Testis (tissue), 2 donors: ENCODE measurements at regions not wholly inside any gene's neighbourhood (a gene's known extent, or its start where the extent isn't known, plus 50 kb on each side); places are given as distances from the start of the nearest gene placed in this dataset.

Experiments used
- POLR2A ChIP-seq: fragments of 450-650 bp; IDR thresholded peaks from one replicate; pipeline ENCODE4 v1.6.1; 2017; ENCODE audit warnings: antibody characterized with exemption, mild to moderate bottlenecking, moderate library complexity
- TF ChIP-seq, protein P1 (sequence below), 3 experiments: fragments of 450-650 bp in 2 of 3; fragments of 200-600 bp in 1 of 3; sonication (generic) in 1 of 3; IDR thresholded peaks; one replicate each; pipeline ENCODE4 v1.5.1; 2016 to 2019; ENCODE audit warnings: antibody characterized with exemption in 3 of 3, mild to moderate bottlenecking in 2 of 3, moderate library complexity in 1 of 3

DNA sequence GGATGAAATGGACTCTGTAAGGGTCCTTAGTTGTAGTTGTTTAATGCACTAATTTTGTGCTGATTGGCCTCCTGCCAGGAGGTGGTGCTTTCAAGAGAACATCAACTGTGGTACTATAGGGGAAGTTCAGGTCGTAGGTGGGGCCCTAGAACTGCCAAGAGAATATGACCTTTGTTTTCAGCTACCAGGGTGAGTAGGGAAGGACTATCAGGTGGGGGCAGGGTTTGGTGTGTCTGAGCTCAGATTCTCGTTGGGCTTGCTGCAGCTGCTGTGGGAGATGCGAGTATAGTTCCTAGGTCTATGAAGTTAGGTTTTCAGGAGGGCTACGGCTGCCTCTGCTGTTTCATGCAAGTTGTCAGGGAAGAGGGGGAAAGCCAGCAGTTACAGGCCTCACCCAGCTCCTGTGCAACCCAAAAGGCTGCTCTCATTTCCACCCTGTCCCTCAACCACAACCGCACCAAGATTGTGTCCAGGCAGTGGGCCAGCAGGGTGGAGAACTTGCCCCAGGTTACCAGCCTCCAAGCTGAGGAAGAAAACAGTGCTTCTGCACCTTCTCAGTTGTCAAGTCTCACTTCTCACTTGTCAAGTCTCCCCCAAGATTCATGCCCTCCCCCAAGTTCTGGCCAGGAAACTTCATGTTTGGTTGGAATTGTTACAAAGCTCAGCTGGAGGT lies 626.5 kb upstream of the MAP3K7 start:
- TF ChIP-seq, protein P1, sequence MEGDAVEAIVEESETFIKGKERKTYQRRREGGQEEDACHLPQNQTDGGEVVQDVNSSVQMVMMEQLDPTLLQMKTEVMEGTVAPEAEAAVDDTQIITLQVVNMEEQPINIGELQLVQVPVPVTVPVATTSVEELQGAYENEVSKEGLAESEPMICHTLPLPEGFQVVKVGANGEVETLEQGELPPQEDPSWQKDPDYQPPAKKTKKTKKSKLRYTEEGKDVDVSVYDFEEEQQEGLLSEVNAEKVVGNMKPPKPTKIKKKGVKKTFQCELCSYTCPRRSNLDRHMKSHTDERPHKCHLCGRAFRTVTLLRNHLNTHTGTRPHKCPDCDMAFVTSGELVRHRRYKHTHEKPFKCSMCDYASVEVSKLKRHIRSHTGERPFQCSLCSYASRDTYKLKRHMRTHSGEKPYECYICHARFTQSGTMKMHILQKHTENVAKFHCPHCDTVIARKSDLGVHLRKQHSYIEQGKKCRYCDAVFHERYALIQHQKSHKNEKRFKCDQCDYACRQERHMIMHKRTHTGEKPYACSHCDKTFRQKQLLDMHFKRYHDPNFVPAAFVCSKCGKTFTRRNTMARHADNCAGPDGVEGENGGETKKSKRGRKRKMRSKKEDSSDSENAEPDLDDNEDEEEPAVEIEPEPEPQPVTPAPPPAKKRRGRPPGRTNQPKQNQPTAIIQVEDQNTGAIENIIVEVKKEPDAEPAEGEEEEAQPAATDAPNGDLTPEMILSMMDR (IDR thresholded peaks at IDR 0.05), result no peak
- no peak for TF ChIP-seq POLR2A
